ENCODE measurements at regions not wholly inside any gene's neighbourhood (a gene's known extent, or its start where the extent isn't known, plus 50 kb on each side); places are given as distances from the start of the nearest gene placed in this dataset.

DNA sequence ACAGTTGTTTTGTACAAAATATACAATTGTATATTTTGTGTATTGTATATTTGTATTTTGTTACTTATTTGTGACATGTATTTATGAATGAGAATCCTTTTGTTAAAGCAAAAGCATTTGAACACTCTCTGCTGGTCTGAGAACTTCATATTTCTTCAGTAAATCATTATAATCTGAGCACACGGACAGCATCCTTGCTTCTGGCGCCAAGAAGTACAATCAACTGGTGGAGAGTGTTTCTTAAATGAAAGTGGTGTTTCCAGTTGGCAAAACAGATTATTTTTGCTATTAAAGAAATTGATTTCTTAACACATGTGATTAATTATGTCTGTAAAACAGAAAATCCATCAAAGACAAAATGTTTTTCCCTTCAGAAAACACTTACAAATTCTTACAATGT, 95.1 kb upstream of the COPS8 start:
- TF ChIP-seq EGR1 (IDR thresholded peaks at IDR 0.05) (no peak), CEBPB (IDR thresholded peaks at IDR 0.05) (no peak), FOXM1 (IDR thresholded peaks at IDR 0.05; ENCODE audit: borderline replicate concordance, low read depth) (no peak), NFIC (IDR thresholded peaks at IDR 0.05) (no peak), EP300 (IDR thresholded peaks at IDR 0.05; ENCODE audit: borderline replicate concordance) (no peak), CREB1 (IDR thresholded peaks at IDR 0.05; ENCODE audit: low read depth) (no peak), TCF12 (IDR thresholded peaks at IDR 0.05; ENCODE audit: low read depth) (no peak)
- TF ChIP-seq, protein P1, sequence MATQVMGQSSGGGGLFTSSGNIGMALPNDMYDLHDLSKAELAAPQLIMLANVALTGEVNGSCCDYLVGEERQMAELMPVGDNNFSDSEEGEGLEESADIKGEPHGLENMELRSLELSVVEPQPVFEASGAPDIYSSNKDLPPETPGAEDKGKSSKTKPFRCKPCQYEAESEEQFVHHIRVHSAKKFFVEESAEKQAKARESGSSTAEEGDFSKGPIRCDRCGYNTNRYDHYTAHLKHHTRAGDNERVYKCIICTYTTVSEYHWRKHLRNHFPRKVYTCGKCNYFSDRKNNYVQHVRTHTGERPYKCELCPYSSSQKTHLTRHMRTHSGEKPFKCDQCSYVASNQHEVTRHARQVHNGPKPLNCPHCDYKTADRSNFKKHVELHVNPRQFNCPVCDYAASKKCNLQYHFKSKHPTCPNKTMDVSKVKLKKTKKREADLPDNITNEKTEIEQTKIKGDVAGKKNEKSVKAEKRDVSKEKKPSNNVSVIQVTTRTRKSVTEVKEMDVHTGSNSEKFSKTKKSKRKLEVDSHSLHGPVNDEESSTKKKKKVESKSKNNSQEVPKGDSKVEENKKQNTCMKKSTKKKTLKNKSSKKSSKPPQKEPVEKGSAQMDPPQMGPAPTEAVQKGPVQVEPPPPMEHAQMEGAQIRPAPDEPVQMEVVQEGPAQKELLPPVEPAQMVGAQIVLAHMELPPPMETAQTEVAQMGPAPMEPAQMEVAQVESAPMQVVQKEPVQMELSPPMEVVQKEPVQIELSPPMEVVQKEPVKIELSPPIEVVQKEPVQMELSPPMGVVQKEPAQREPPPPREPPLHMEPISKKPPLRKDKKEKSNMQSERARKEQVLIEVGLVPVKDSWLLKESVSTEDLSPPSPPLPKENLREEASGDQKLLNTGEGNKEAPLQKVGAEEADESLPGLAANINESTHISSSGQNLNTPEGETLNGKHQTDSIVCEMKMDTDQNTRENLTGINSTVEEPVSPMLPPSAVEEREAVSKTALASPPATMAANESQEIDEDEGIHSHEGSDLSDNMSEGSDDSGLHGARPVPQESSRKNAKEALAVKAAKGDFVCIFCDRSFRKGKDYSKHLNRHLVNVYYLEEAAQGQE (IDR thresholded peaks at IDR 0.05; ENCODE audit: low read depth) = no peak

DNA sequence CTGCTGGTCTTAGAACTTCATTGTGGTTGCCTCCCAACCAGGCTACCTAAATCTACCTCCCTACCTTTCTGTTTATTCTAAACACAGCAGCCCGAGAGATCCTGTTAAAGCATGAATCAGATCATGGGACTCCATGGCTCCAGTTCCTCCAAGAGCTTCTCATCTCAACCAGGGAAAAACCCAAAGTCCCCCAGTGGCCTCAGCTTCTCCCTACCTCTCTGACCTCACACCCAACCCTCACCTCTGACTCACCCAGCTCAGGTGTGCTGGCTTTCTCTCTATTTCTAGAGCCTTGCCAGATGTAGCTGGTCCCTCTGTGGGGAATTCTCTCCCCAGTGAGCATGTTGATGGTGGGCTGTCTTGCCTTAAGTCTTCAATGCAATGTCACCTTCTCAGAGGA, 93.8 kb upstream of the COPS8 start:
- TF ChIP-seq, protein P2, sequence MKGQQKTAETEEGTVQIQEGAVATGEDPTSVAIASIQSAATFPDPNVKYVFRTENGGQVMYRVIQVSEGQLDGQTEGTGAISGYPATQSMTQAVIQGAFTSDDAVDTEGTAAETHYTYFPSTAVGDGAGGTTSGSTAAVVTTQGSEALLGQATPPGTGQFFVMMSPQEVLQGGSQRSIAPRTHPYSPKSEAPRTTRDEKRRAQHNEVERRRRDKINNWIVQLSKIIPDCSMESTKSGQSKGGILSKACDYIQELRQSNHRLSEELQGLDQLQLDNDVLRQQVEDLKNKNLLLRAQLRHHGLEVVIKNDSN (IDR thresholded peaks at IDR 0.05) = no peak
- TF ChIP-seq YY1 (IDR thresholded peaks at IDR 0.05; ENCODE audit: low read depth) (no peak), RAD21 (IDR thresholded peaks at IDR 0.05; ENCODE audit: low read depth) (no peak), ZBTB7A (IDR thresholded peaks at IDR 0.05; ENCODE audit: low read depth) (no peak), CREB1 (IDR thresholded peaks at IDR 0.05; ENCODE audit: low read depth) (no peak), EGR1 (IDR thresholded peaks at IDR 0.05) (no peak), FOXM1 (IDR thresholded peaks at IDR 0.05; ENCODE audit: borderline replicate concordance, low read depth) (no peak), TEAD4 (IDR thresholded peaks at IDR 0.05) (no peak), NFIC (IDR thresholded peaks at IDR 0.05) (no peak), CEBPB (IDR thresholded peaks at IDR 0.05) (no peak)
- TF ChIP-seq, protein P1 (IDR thresholded peaks at IDR 0.05; ENCODE audit: low read depth) = no peak
- TF ChIP-seq, protein P3, sequence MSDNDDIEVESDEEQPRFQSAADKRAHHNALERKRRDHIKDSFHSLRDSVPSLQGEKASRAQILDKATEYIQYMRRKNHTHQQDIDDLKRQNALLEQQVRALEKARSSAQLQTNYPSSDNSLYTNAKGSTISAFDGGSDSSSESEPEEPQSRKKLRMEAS (IDR thresholded peaks at IDR 0.05) = no peak

DNA sequence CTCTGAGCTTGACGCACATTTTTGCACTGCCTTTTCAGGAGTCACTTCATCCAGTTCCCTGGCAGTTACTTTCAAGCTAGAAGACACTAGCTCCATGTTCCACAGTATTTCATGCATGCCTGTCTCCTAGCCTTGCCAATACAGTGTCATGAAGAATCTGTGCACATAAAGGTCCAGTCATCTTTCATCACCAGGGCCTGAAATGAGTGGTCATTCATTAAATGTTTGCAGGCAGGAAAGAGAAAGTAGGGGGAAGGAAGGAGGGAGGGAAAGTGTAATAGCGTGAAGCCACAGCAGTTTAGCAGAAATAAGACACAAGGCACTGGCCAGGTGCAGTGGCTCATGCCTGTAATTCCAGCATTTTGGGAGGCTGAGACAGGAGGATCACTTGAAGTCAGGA, 92.4 kb upstream of the COPS8 start:
- TF ChIP-seq EP300 (IDR thresholded peaks at IDR 0.05; ENCODE audit: borderline replicate concordance) = no peak

DNA sequence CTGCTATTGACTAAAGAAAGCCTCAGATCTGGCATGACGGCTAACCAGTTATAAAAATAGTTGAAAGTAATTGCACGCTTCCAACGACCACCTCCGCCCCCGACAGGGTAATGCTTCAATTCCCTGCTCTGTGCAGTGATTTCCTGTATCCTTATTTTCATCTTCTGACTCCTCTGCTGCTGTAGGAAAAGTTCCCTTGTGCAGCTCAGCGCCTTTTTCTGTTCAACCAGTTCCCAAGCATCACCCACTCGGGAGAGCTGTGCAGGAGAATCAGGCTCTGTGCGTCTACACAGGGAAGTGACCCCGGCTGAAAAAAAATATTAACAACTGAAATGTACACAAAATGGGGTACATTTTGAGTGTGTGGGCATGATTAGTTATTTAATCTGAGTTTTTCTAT, 91.3 kb upstream of the COPS8 start:
- TF ChIP-seq TEAD4 (IDR thresholded peaks at IDR 0.05) (no peak), NFIC (IDR thresholded peaks at IDR 0.05) (no peak), RAD21 (IDR thresholded peaks at IDR 0.05; ENCODE audit: low read depth) (no peak), EGR1 (IDR thresholded peaks at IDR 0.05) (no peak), FOXM1 (IDR thresholded peaks at IDR 0.05; ENCODE audit: borderline replicate concordance, low read depth) (no peak), CEBPB (IDR thresholded peaks at IDR 0.05) (no peak), EP300 (IDR thresholded peaks at IDR 0.05; ENCODE audit: borderline replicate concordance) (no peak), CREB1 (IDR thresholded peaks at IDR 0.05; ENCODE audit: low read depth) (no peak), ZBTB7A (IDR thresholded peaks at IDR 0.05; ENCODE audit: low read depth) (no peak), TAF1 (IDR thresholded peaks at IDR 0.05; ENCODE audit: low read depth) (no peak), YY1 (IDR thresholded peaks at IDR 0.05; ENCODE audit: low read depth) (no peak), TCF12 (IDR thresholded peaks at IDR 0.05; ENCODE audit: low read depth) (no peak)
- TF ChIP-seq, protein P3 (IDR thresholded peaks at IDR 0.05) = no peak
- TF ChIP-seq, protein P1 (IDR thresholded peaks at IDR 0.05; ENCODE audit: low read depth) = no peak
- TF ChIP-seq, protein P2 (IDR thresholded peaks at IDR 0.05) = no peak

DNA sequence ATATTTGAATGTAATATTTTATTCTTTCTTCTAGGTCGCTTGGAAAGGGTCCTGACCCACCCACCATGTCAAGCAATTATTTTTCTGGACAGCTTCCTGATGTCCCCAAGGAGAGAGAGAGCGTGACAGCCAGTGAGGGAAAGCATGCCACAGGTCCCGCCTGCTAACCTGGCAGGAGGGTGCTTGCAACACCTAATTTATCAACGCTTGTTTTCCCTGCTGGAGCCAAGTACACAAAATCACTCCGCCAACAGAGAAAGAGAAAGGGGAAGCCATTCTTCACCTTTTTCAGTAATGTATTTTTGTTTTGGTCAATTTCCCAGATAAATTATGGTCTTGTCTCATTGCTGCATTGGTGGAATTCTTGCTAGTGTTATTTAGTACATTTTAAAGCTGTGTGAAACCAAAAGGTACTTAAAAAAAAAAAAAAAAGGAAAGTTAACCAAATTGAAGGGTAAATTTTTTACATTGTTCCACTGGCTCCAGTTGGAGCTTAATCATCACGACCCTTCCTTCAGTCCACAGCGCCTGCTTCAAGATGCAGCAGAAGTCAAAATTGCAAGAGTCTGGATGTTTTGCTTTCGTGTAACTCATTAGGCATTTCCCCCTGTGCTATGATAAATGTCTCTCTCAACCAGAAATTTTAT, 88.5 kb upstream of the COPS8 start:
- TF ChIP-seq TEAD4 (IDR thresholded peaks at IDR 0.05) = no peak
- no peak for TF ChIP-seq YY1 (IDR thresholded peaks at IDR 0.05; ENCODE audit: low read depth)
- no peak for TF ChIP-seq ZBTB7A (IDR thresholded peaks at IDR 0.05; ENCODE audit: low read depth)
- TF ChIP-seq RAD21 (IDR thresholded peaks at IDR 0.05; ENCODE audit: low read depth) = no peak
- no peak for TF ChIP-seq FOXM1 (IDR thresholded peaks at IDR 0.05; ENCODE audit: borderline replicate concordance, low read depth)
- no peak for TF ChIP-seq CREB1 (IDR thresholded peaks at IDR 0.05; ENCODE audit: low read depth)
- no peak for TF ChIP-seq TAF1 (IDR thresholded peaks at IDR 0.05; ENCODE audit: low read depth)
- TF ChIP-seq, protein P1 (IDR thresholded peaks at IDR 0.05; ENCODE audit: low read depth) = no peak

All from Ishikawa (cell line).